GM10266 (cell line): ENCODE measurements at regions not wholly inside any gene's neighbourhood (a gene's known extent, or its start where the extent isn't known, plus 50 kb on each side); places are given as distances from the start of the nearest gene placed in this dataset.

Experiments
- DNase-seq: peaks from one replicate; pipeline ENCODE4 v3.0.0; 2012; ENCODE audit errors: extremely low spot score
- TF ChIP-seq, protein P1 (sequence below): IDR thresholded peaks from 2 replicates; pipeline ENCODE4 v1.5.1; 2012; ENCODE audit warnings: mild to moderate bottlenecking, low read depth; ENCODE audit not compliant: control insufficient read depth, insufficient read depth; ENCODE audit errors: missing control alignments

- DNase-seq, result no peak
- TF ChIP-seq, protein P1, sequence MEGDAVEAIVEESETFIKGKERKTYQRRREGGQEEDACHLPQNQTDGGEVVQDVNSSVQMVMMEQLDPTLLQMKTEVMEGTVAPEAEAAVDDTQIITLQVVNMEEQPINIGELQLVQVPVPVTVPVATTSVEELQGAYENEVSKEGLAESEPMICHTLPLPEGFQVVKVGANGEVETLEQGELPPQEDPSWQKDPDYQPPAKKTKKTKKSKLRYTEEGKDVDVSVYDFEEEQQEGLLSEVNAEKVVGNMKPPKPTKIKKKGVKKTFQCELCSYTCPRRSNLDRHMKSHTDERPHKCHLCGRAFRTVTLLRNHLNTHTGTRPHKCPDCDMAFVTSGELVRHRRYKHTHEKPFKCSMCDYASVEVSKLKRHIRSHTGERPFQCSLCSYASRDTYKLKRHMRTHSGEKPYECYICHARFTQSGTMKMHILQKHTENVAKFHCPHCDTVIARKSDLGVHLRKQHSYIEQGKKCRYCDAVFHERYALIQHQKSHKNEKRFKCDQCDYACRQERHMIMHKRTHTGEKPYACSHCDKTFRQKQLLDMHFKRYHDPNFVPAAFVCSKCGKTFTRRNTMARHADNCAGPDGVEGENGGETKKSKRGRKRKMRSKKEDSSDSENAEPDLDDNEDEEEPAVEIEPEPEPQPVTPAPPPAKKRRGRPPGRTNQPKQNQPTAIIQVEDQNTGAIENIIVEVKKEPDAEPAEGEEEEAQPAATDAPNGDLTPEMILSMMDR, result no peak
These were observed 174.8 kb downstream of the BMP2 start for GRCh38 chr20:6942266-6942665.

DNA sequence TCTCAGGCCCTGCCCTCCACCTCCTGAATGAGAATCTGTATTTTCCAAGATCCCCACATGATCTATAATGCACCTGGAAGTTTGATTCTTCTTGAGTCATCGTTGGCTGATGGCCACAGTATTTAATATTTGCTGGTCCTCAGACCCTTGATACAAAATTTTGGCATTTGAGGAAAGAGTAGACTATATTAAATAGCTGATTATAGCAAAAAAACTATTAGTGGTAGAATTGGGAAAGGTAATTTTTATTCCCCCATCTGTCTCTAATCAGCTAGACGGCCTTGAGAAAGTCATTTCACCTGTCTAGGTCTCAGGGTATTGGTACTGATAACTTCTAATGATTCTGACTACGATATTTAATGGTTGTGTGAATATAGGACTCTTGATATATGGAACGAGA, 176.8 kb downstream of the BMP2 start:
- TF ChIP-seq, protein P1, result no peak
- no peak for DNase-seq

GRCh38 chr20:6953611-6954010, 186.1 kb downstream of the BMP2 start:
- TF ChIP-seq, protein P1, result no peak
- no peak for DNase-seq

- DNase-seq, result no peak
- TF ChIP-seq, protein P1, result no peak
These were observed 186.7 kb downstream of the BMP2 start for GRCh38 chr20:6954219-6954618.

- TF ChIP-seq, protein P1, result no peak
- no peak for DNase-seq
These were observed 188.6 kb downstream of the BMP2 start for GRCh38 chr20:6956056-6956455.

DNA sequence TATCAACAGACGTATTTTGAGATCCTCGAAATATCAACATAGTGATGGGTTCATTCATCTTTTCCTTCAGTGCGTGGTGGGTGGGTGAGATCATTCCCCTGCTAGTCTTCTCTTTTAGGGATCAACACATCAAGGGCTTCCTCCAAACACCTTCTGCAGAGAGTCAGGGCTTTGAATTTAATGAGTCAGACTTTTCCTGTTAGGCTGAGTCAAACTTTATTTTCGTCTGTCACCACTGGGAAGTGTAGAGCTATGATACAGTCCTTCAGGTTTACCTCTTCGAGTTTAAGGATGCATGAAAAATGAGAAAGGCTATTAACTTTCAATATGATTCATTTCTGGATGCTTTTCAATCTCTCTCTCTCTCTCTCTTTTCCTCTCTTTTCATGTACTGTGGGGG, 189.1 kb downstream of the BMP2 start:
- TF ChIP-seq, protein P1, result no peak
- no peak for DNase-seq

- no peak for DNase-seq
These were observed 192.4 kb downstream of the BMP2 start for GRCh38 chr20:6959900-6960312.

More at GRCh38 chr20:6959900-6960312, 192.4 kb downstream of the BMP2 start:
- TF ChIP-seq, protein P1, result no peak
